DMS153 treated with DMSO at 0.1 percent for 48 hours (cell line): ENCODE measurements at regions not wholly inside any gene's neighbourhood (a gene's known extent, or its start where the extent isn't known, plus 50 kb on each side); places are given as distances from the start of the nearest gene placed in this dataset.

ENCODE experiments used
- DNase-seq: peaks from one replicate; lab custom pipeline; 2025; ENCODE audit not compliant: unreplicated experiment; lab: John Stamatoyannopoulos, UW

DNA sequence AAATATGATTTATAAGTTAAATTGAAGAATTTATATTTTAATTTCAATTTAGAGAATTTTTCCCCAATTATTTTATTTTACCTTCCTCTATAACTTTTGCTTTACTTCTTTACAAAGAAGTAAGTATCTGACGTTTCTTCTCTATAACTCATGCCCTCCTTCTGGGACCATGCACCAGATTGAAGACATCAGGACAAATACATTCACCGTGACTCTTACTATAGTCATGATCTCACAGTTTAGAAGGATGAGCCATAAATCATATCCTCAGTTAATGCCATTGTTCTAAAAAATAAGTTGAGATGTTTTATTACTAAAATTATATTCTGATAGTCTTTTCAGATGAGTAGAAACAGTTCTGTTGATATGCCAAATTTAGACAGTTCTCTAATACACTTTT lies 279.3 kb downstream of the TMX3 start:
- no peak for DNase-seq

DNA sequence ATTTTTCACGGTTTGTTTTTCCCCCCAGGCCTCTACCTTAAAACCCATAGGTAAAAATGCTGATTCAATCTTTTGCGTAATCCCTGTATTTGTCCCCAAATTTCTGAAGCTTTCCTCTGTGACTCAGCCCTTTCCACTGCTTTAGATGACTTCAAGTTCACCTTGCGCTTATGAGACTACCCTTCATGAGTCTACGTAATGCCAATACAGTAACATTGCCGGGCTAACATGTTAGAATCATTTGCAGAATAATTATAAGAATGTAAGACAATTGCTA lies 283.0 kb downstream of the TMX3 start:
- no peak for DNase-seq

- DNase-seq, result no peak
Observed at GRCh38 chr18:68431111-68431921, 283.6 kb downstream of the TMX3 start.

GRCh38 chr18:68429841-68430240 lies 285.1 kb downstream of the TMX3 start:
- DNase-seq, result no peak

- no peak for DNase-seq
Observed at GRCh38 chr18:68429111-68429510, 285.8 kb downstream of the TMX3 start.

DNA sequence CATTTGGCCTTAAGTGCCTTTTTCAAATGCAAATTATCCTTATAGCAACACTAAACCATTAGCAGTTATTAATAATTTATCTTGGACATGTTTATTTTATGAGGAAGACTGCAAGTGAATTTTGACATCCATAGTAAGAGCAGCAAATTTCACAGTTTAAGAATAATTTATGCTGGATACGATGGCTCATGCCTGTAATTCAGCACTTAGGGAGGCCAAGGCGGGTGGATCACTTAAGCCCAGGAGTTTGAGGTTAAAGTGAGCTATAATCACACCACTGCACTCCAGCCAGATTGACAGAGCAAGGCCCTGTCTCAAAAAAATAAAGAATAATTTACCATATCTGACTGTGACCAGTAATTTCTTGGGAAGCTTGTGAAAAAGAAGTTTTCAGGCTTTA lies 286.2 kb downstream of the TMX3 start:
- DNase-seq, result no peak

- peak; percentile 38 for DNase-seq
Observed at GRCh38 chr18:68427951-68428401, 286.9 kb downstream of the TMX3 start.

DNA sequence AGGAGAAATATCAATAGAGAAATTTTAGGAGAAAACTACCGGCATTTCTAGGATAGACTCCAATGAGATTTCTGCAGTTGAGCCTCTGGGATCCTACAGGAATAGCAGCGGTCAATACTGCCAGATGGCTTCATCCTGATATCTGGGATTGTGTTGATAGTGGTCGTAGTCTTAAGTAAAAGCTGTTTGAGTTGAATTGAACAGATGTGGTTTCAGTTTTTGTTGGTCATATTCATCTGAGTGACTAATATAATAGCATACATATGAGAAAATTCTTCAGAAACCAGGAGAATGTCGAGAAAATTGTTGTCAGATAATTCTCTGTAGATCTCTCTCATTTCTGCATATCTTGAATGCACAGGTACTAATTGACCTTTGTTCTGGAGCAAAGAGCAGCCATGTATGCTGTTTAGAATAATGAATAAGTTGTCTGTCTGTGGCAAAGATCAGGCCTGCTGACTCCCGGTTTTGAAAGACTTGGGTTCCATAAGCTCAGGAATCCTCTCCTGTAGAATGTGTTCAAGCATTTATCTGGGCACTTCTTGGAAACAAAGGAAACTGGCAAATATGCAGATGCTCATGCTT lies 288.1 kb downstream of the TMX3 start:
- DNase-seq, result no peak

- no peak for DNase-seq
Observed at GRCh38 chr18:68418881-68419280, 296.0 kb downstream of the TMX3 start.

DNA sequence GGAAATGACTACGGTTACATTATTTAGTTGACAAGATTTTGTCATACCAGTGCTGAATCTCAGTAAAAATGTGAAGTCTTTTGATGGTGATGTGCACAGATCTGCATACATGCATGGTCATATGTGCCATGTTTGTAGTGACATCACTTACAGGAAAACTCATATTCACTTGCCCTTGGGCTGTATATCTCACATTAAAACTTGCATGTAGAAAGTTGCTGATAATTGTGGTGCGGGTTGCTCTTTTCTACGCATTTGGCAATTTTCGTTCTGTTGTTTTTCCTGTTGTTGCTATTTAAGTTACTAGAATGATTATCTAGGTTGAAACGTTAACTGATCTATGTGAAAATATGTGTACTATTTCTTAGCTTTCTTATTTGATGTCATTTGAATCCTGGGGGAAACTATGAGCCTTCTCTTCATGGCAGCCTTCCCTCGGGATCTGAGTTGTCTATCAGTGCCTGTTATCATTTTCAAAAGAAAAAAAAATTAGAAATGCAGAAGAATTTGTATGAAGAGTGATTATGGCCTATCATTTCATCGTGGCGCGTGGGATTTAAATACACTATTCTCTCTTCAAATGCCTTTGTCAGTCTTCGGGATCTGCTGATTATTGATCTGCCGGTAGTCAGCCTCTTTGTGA lies 296.6 kb downstream of the TMX3 start:
- DNase-seq, result no peak

GRCh38 chr18:68417826-68418225 lies 297.1 kb downstream of the TMX3 start:
- DNase-seq, result no peak

- DNase-seq, result no peak
Observed at GRCh38 chr18:68417166-68417799, 297.6 kb downstream of the TMX3 start.

- DNase-seq, result no peak
Observed at GRCh38 chr18:68414407-68414806, 300.5 kb downstream of the TMX3 start.

- no peak for DNase-seq
Observed at GRCh38 chr18:68409576-68409975, 305.3 kb downstream of the TMX3 start.

- no peak for DNase-seq
Observed at GRCh38 chr18:68406761-68407160, 308.1 kb downstream of the TMX3 start.

- no peak for DNase-seq
Observed at GRCh38 chr18:68402784-68403183, 312.1 kb downstream of the TMX3 start.

- no peak for DNase-seq
Observed at GRCh38 chr18:68400889-68401288, 314.0 kb downstream of the TMX3 start.

GRCh38 chr18:68399721-68400120 lies 315.2 kb downstream of the TMX3 start:
- DNase-seq, result no peak

GRCh38 chr18:68397241-68398035 lies 317.5 kb downstream of the TMX3 start:
- no peak for DNase-seq

GRCh38 chr18:68394705-68395104 lies 320.2 kb downstream of the TMX3 start:
- DNase-seq, result no peak

- DNase-seq, result no peak
Observed at GRCh38 chr18:68391801-68392200, 323.1 kb downstream of the TMX3 start.
